ENCODE measurements at regions not wholly inside any gene's neighbourhood (a gene's known extent, or its start where the extent isn't known, plus 50 kb on each side); places are given as distances from the start of the nearest gene placed in this dataset.

DNA sequence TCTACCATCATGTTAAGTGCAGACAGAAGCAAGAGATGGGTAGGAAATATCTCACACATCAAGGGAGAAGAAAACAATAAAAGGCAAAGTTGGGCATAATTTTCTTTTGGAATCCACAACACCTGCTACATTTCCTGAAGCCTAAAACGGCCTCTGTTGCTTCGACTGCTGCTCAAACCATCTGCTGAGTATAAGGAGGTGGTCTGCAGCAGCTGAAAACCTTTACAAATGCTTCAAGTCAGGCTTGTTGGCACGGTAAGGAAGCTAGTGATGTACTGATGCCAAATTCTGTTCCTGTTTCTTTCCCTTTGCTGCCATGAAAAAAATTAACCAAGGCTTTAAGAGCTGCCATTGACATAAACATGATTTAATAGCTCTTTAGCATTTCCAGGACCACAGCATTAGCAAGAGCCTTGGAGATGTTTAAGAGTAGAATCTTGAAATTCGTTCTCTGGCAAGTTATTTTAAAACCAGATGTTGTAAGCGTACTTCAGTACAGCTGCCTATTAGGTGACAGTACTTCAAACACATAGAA, 75.6 kb downstream of the DMRTA1 start:
- Histone ChIP-seq H3F3A (ENCODE audit: control insufficient read depth, insufficient read depth) (no peaks in the 10 kb centered on the region), H3K4me3 (ENCODE audit: low read length) (no peak overlapping the region), H4K20me1 (ENCODE audit: control insufficient read depth, insufficient read depth, low read depth, low read length) (no peaks in the 10 kb centered on the region), H3K4me2 (ENCODE audit: low read length) (no peak overlapping the region), H3K36me3 (ENCODE audit: control insufficient read depth, low read length) (no peaks in the 10 kb centered on the region), H3K27ac (ENCODE audit: low read depth, low read length) (no peak overlapping the region), H3K9me3 (ENCODE audit: control insufficient read depth, insufficient read depth, low read length) (no peaks in the 10 kb centered on the region), H3K79me2 (ENCODE audit: control insufficient read depth, low read length) (no peaks in the 10 kb centered on the region), H3K9me2 (replicated peaks; ENCODE audit: control insufficient read depth, low read length) (no peaks in the 10 kb centered on the region), H3K4me1 (ENCODE audit: control insufficient read depth, low read length) (no peaks in the 10 kb centered on the region), H3K27me3 (ENCODE audit: control insufficient read depth, low read length) (no peaks in the 10 kb centered on the region)
- TF ChIP-seq EZH2phosphoT487 (IDR thresholded peaks at IDR 0.05; ENCODE audit: borderline replicate concordance, low read length): no peak
- TF ChIP-seq, protein P1, sequence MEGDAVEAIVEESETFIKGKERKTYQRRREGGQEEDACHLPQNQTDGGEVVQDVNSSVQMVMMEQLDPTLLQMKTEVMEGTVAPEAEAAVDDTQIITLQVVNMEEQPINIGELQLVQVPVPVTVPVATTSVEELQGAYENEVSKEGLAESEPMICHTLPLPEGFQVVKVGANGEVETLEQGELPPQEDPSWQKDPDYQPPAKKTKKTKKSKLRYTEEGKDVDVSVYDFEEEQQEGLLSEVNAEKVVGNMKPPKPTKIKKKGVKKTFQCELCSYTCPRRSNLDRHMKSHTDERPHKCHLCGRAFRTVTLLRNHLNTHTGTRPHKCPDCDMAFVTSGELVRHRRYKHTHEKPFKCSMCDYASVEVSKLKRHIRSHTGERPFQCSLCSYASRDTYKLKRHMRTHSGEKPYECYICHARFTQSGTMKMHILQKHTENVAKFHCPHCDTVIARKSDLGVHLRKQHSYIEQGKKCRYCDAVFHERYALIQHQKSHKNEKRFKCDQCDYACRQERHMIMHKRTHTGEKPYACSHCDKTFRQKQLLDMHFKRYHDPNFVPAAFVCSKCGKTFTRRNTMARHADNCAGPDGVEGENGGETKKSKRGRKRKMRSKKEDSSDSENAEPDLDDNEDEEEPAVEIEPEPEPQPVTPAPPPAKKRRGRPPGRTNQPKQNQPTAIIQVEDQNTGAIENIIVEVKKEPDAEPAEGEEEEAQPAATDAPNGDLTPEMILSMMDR (IDR thresholded peaks at IDR 0.05; ENCODE audit: low read depth, low read length, poor library complexity, severe bottlenecking): no peak

DNA sequence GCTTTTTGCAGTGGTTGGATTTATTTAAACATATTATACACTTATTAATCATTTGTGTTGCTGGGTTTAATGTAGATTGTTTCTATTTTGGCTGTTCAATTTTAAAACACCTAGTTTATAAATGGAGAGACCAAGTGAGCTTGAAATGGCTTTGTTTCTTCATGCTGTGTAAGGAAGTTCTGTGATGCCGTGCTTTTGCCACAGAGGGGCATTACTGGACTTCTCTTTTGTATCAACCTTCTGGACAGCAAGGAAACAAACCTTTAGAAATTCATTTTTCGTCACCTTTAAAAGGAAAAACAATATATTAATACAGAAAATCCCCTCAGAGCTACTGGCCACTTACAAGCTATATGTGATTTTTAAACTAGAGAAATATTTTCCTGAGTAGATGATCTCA, 81.9 kb downstream of the DMRTA1 start:
- no peaks in the 10 kb centered on the region for H3K36me3 ChIP-seq (ENCODE audit: control insufficient read depth, low read length)
- H3K9me2 ChIP-seq (replicated peaks; ENCODE audit: control insufficient read depth, low read length): no peaks in the 10 kb centered on the region
- no peak overlapping the region for H3K4me2 ChIP-seq (ENCODE audit: low read length)
- H3K27ac ChIP-seq (ENCODE audit: low read depth, low read length): no peak overlapping the region
- no peak for TF ChIP-seq EZH2phosphoT487 (IDR thresholded peaks at IDR 0.05; ENCODE audit: borderline replicate concordance, low read length)
- TF ChIP-seq, protein P1 (IDR thresholded peaks at IDR 0.05; ENCODE audit: low read depth, low read length, poor library complexity, severe bottlenecking): no peak
- H3K9me3 ChIP-seq (ENCODE audit: control insufficient read depth, insufficient read depth, low read length): no peaks in the 10 kb centered on the region
- H3K79me2 ChIP-seq (ENCODE audit: control insufficient read depth, low read length): no peaks in the 10 kb centered on the region
- no peak overlapping the region for H3K4me3 ChIP-seq (ENCODE audit: low read length)
- no peaks in the 10 kb centered on the region for H4K20me1 ChIP-seq (ENCODE audit: control insufficient read depth, insufficient read depth, low read depth, low read length)
- H3K27me3 ChIP-seq (ENCODE audit: control insufficient read depth, low read length): no peaks in the 10 kb centered on the region
- H3K4me1 ChIP-seq (ENCODE audit: control insufficient read depth, low read length): no peaks in the 10 kb centered on the region
- H3F3A ChIP-seq (ENCODE audit: control insufficient read depth, insufficient read depth): no peaks in the 10 kb centered on the region

DNA sequence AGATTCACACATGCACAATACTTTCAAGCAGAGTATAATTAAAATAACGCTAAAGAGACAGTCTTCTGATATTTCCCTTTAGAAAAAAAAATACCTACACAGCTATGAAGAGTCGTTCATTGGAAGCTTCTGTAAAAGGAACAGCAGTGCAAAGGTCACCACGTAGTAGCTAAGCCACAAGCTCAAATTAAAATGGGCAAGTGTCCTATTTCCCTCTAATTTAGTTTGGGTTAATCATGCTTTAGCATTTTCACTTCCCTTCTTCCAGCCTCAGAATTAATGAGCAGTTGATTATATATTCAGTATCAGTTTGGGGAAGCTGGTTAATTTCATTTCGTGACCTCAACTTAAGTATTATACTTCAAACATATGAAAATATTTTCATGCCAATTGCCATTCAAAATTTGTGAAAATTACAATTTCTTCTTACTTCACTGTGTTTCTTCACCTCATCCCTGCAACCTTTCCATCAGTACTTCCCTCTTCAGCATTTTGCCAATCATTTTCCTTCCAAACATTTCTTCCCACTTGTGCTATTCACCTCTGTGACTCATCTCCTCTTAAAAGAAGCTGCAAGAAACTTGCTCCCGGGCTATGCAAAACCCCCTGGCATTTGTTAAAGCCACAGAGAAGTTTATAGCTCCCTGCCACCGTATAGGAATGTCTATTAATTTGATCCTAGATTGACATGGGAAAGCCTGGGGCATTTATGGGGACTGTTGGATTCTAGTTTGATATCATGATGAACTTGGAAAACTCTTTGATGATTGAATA, 83.0 kb downstream of the DMRTA1 start:
- no peaks in the 10 kb centered on the region for H3K4me1 ChIP-seq (ENCODE audit: control insufficient read depth, low read length)
- H3K79me2 ChIP-seq (ENCODE audit: control insufficient read depth, low read length): no peaks in the 10 kb centered on the region
- no peaks in the 10 kb centered on the region for H4K20me1 ChIP-seq (ENCODE audit: control insufficient read depth, insufficient read depth, low read depth, low read length)
- H3K4me2 ChIP-seq (ENCODE audit: low read length): no peak overlapping the region
- TF ChIP-seq EZH2phosphoT487 (IDR thresholded peaks at IDR 0.05; ENCODE audit: borderline replicate concordance, low read length): no peak
- TF ChIP-seq, protein P1 (IDR thresholded peaks at IDR 0.05; ENCODE audit: low read depth, low read length, poor library complexity, severe bottlenecking): no peak
- H3K9me3 ChIP-seq (ENCODE audit: control insufficient read depth, insufficient read depth, low read length): no peaks in the 10 kb centered on the region
- no peak overlapping the region for H3K27ac ChIP-seq (ENCODE audit: low read depth, low read length)
- H3K27me3 ChIP-seq (ENCODE audit: control insufficient read depth, low read length): no peaks in the 10 kb centered on the region
- no peak overlapping the region for H3K4me3 ChIP-seq (ENCODE audit: low read length)
- H3K36me3 ChIP-seq (ENCODE audit: control insufficient read depth, low read length): no peaks in the 10 kb centered on the region
- no peaks in the 10 kb centered on the region for H3F3A ChIP-seq (ENCODE audit: control insufficient read depth, insufficient read depth)
- no peaks in the 10 kb centered on the region for H3K9me2 ChIP-seq (replicated peaks; ENCODE audit: control insufficient read depth, low read length)

Measured in DOHH2 (cell line).